Esophagus mucosa (tissue), 1 donor: ENCODE measurements at regions not wholly inside any gene's neighbourhood (a gene's known extent, or its start where the extent isn't known, plus 50 kb on each side); places are given as distances from the start of the nearest gene placed in this dataset.

ENCODE experiments used
- ATAC-seq: fragments of 200-7000 bp; cut with Tn5 transposase; one replicate; pipeline ENCODE4 v1.9.1; 2020
- donor health status: DM: yes; HTN: yes; CAD: no.

GRCh38 chr1:168782559-168783116, 53.6 kb upstream of the DPT start:
- no peak for ATAC-seq

GRCh38 chr1:168783458-168784210, 54.6 kb upstream of the DPT start:
- no peak for ATAC-seq

GRCh38 chr1:168786476-168787330, 57.7 kb upstream of the DPT start:
- no peak for ATAC-seq

- ATAC-seq, result no peak
These were observed 59.3 kb upstream of the DPT start for GRCh38 chr1:168788258-168788657.

- ATAC-seq, result no peak
These were observed 60.5 kb upstream of the DPT start for GRCh38 chr1:168789501-168789900.

- no peak for ATAC-seq
These were observed 63.1 kb upstream of the DPT start for GRCh38 chr1:168792142-168792541.

GRCh38 chr1:168792592-168793125, 63.7 kb upstream of the DPT start:
- no peak for ATAC-seq

- peak; percentile 74 for ATAC-seq
These were observed 65.1 kb upstream of the DPT start for GRCh38 chr1:168794057-168794456.

- ATAC-seq, result no peak
These were observed 66.7 kb upstream of the DPT start for GRCh38 chr1:168795681-168796080.

GRCh38 chr1:168799927-168800605, 71.1 kb upstream of the DPT start:
- no peak for ATAC-seq

- no peak for ATAC-seq
These were observed 72.2 kb upstream of the DPT start for GRCh38 chr1:168801032-168801745.

- ATAC-seq, result no peak
These were observed 75.0 kb upstream of the DPT start for GRCh38 chr1:168803806-168804510.

- ATAC-seq, result no peak
These were observed 77.9 kb upstream of the DPT start for GRCh38 chr1:168806952-168807351.

GRCh38 chr1:168811176-168811575, 82.2 kb upstream of the DPT start:
- peak; percentile 39 for ATAC-seq

GRCh38 chr1:168819668-168820067, 90.7 kb upstream of the DPT start:
- ATAC-seq, result no peak

- ATAC-seq, result no peak
These were observed 92.4 kb upstream of the DPT start for GRCh38 chr1:168821434-168821833.

- ATAC-seq, result no peak
These were observed 93.9 kb upstream of the DPT start for GRCh38 chr1:168822911-168823310.

GRCh38 chr1:168823988-168824387, 95.0 kb upstream of the DPT start:
- no peak for ATAC-seq

GRCh38 chr1:168824418-168825065, 95.5 kb upstream of the DPT start:
- ATAC-seq, result no peak

GRCh38 chr1:168825129-168825528, 96.1 kb upstream of the DPT start:
- no peak for ATAC-seq

- no peak for ATAC-seq
These were observed 96.8 kb upstream of the DPT start for GRCh38 chr1:168825820-168826219.
